ENCODE measurements at regions not wholly inside any gene's neighbourhood (a gene's known extent, or its start where the extent isn't known, plus 50 kb on each side); places are given as distances from the start of the nearest gene placed in this dataset.

DNA sequence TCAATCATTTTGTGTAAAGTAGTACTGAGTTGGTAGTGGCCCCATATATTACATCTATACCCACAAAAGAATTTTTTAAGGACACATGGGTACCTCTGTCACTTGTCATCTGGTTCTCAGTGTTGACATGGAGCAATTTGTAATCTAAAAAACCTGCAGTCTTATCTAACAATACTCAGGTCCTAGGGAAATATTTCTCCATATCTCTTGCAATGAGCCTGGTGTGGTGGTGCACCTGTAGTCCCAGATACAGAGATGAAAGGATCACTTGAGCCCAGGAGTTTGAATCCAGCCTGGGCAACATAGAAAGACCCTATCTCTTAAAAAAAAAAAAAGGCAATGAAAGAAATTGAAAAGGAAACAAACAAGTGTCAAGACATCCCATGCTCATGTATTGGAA, 70.7 kb upstream of the ZNF30 start:
- in situ Hi-C loops (cut with MboI) = no loop called here
- Histone ChIP-seq H3K9me3 (ENCODE audit: low read depth) (no peaks in the 10 kb centered on the region), H3K4me2 (ENCODE audit: unreplicated experiment) (no peak overlapping the region), H3K9ac (no peak overlapping the region), H3K9me2 (ENCODE audit: insufficient read depth) (no peaks in the 10 kb centered on the region), H3K27me3 (replicated peaks; ENCODE audit: insufficient read depth) (no peaks in the 10 kb centered on the region), H3K27ac (no peak overlapping the region), H3K79me2 (ENCODE audit: insufficient read depth) (no peaks in the 10 kb centered on the region), H3K36me3 (ENCODE audit: low read depth) (no peaks in the 10 kb centered on the region), H3K4me3 (no peak overlapping the region), H4K20me1 (ENCODE audit: insufficient read depth) (no peaks in the 10 kb centered on the region), H2AFZ (no peak overlapping the region), H3F3A (ENCODE audit: insufficient read depth) (no peaks in the 10 kb centered on the region), H3K4me1 (ENCODE audit: insufficient read depth) (no peaks in the 10 kb centered on the region)
- DNase-seq = no peak
- TF ChIP-seq EZH2 (IDR thresholded peaks at IDR 0.05; ENCODE audit: insufficient read depth, poor library complexity, severe bottlenecking) = no peak
- no peak for TF ChIP-seq EZH2phosphoT487 (IDR thresholded peaks at IDR 0.05; ENCODE audit: insufficient read depth, low read depth)

DNA sequence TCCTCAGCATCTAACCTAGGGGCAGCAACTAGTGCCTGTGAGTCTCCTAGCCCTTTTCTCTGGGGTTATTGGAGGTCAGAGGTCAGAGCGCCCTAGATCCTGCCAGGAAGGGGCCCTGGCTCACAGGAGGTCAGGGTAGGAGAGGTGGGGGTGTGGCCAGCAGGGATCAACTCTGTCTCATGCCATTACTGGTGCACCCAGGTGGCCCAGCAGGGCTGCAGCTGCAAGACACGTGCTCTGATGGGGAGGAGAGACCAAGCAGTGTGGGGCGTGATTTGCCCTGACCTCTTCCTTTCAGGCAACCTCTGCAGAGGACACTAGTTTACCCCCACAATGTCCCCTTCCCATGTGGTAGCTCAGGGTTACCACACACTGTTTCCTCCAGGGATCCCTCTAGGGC, 73.3 kb upstream of the ZNF30 start:
- H3K4me1 ChIP-seq (ENCODE audit: insufficient read depth) = no peaks in the 10 kb centered on the region
- WGBS, 2 experiments (ENCODE audit: low coverage in 1 of 2, low lambda C conversion rate in 2 of 2, missing lambda C conversion rate in 2 of 2) = 10% methylated on average over 3 of the region's 3 CpGs
- H3K9me3 ChIP-seq (ENCODE audit: low read depth) = no peaks in the 10 kb centered on the region
- H3K27me3 ChIP-seq (replicated peaks; ENCODE audit: insufficient read depth) = no peaks in the 10 kb centered on the region
- TF ChIP-seq EZH2phosphoT487 (IDR thresholded peaks at IDR 0.05; ENCODE audit: insufficient read depth, low read depth) (no peak), EZH2 (IDR thresholded peaks at IDR 0.05; ENCODE audit: insufficient read depth, poor library complexity, severe bottlenecking) (no peak)
- H2AFZ ChIP-seq = no peak overlapping the region
- H3K79me2 ChIP-seq (ENCODE audit: insufficient read depth) = no peaks in the 10 kb centered on the region
- H3K4me3 ChIP-seq = no peak overlapping the region
- H3K4me2 ChIP-seq (ENCODE audit: unreplicated experiment) = no peak overlapping the region
- no peaks in the 10 kb centered on the region for H4K20me1 ChIP-seq (ENCODE audit: insufficient read depth)
- H3K9me2 ChIP-seq (ENCODE audit: insufficient read depth) = no peaks in the 10 kb centered on the region
- in situ Hi-C loops (cut with MboI) = no loop called here
- no peak overlapping the region for H3K9ac ChIP-seq
- H3K27ac ChIP-seq = no peak overlapping the region
- no peak for DNase-seq
- no peaks in the 10 kb centered on the region for H3F3A ChIP-seq (ENCODE audit: insufficient read depth)
- no peaks in the 10 kb centered on the region for H3K36me3 ChIP-seq (ENCODE audit: low read depth)

DNA sequence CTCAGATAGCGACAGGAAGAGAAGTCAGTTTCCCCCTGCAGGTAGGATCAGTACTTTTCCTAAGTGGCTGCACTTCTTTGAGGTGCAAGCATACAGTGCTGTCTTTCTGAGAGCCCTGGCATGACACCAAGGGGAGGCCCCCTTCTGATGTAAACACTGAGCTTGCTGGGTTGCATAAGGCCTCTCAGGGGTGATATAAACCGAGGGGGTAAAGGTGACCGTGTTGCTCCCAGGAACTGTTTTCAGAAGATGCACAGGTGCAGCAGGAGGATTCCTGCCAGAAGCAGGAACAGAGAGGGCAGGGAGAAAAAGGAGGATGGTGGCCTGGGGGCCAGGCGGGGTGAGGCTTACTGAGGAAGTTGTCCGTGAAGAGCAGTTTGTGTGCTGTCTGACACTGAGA, 74.0 kb upstream of the ZNF30 start:
- DNase-seq = no peak

DNA sequence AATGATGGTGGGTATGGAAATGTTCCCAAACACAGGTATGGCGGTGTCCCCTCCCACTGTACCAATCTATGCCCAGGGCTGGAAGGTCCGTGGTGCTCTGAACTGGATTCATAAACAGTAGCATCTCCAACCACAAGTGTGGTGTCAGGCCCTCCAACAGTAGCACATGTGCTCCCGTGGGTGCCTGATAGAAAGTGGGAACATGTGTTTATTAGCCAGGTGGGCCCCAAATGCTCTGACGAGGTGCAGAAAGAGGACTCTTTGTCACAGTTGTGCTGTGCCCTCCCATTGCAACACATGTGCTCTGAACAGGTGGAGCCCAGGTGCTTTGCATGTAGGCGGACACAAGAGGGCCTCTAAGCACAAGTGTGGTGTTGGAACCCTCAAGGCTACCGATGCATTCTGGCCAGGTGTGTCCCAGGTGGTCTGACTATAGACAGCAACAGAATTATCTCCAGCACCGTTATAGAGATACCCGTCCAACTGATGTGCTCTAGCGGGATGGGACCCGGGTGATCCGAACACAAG, 75.4 kb upstream of the ZNF30 start:
- in situ Hi-C loops (cut with MboI) = no loop called here
- H3K4me2 ChIP-seq (ENCODE audit: unreplicated experiment) = no peak overlapping the region
- no peak overlapping the region for H2AFZ ChIP-seq

More for the DNA sequence above, 74.0 kb upstream of the ZNF30 start:
- TF ChIP-seq EZH2 (IDR thresholded peaks at IDR 0.05; ENCODE audit: insufficient read depth, poor library complexity, severe bottlenecking) (no peak), EZH2phosphoT487 (IDR thresholded peaks at IDR 0.05; ENCODE audit: insufficient read depth, low read depth) (no peak)
- Histone ChIP-seq H3K27ac (no peak overlapping the region), H3K4me1 (ENCODE audit: insufficient read depth) (no peaks in the 10 kb centered on the region), H2AFZ (no peak overlapping the region), H3K27me3 (replicated peaks; ENCODE audit: insufficient read depth) (no peaks in the 10 kb centered on the region), H3K79me2 (ENCODE audit: insufficient read depth) (no peaks in the 10 kb centered on the region), H3F3A (ENCODE audit: insufficient read depth) (no peaks in the 10 kb centered on the region), H3K36me3 (ENCODE audit: low read depth) (no peaks in the 10 kb centered on the region), H3K4me2 (ENCODE audit: unreplicated experiment) (no peak overlapping the region), H3K9ac (no peak overlapping the region), H3K9me2 (ENCODE audit: insufficient read depth) (no peaks in the 10 kb centered on the region), H3K9me3 (ENCODE audit: low read depth) (no peaks in the 10 kb centered on the region), H4K20me1 (ENCODE audit: insufficient read depth) (no peaks in the 10 kb centered on the region), H3K4me3 (no peak overlapping the region)
- in situ Hi-C loops (cut with MboI) = no loop called here
- WGBS, 2 experiments (ENCODE audit: low coverage in 1 of 2, low lambda C conversion rate in 2 of 2, missing lambda C conversion rate in 2 of 2) = 39 to 45% methylated on average over 5 of the region's 5 CpGs

DNA sequence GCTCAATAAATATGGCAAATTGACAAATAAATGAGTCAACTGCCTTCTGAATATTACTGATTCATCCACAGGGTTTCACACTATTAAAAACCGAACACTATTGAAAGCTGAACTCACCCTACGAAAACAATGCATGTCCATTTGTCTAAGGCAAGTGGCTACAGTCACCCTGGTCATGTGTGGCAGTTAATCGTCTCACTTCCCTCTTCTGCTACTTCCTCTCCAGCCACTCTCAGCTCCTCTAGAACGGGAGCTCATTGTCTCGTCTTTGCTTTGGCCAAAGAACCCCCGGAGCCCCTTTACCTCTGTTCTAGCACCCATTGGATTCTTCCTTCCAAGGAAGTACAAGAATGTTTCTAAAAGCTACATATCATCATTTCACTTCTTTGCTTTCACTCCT, 74.4 kb upstream of the ZNF599 start:
- Histone ChIP-seq H3K4me3 (no peak overlapping the region), H3K9me3 (ENCODE audit: low read depth) (no peaks in the 10 kb centered on the region), H3K9me2 (ENCODE audit: insufficient read depth) (no peaks in the 10 kb centered on the region), H2AFZ (no peak overlapping the region), H3K36me3 (ENCODE audit: low read depth) (no peaks in the 10 kb centered on the region), H3K4me1 (ENCODE audit: insufficient read depth) (no peaks in the 10 kb centered on the region), H3K27ac (no peak overlapping the region), H3K4me2 (ENCODE audit: unreplicated experiment) (no peak overlapping the region), H3K79me2 (ENCODE audit: insufficient read depth) (no peaks in the 10 kb centered on the region), H3F3A (ENCODE audit: insufficient read depth) (no peaks in the 10 kb centered on the region), H3K27me3 (replicated peaks; ENCODE audit: insufficient read depth) (no peaks in the 10 kb centered on the region), H4K20me1 (ENCODE audit: insufficient read depth) (no peaks in the 10 kb centered on the region), H3K9ac (no peak overlapping the region)
- in situ Hi-C loops (cut with MboI) = no loop called here
- DNase-seq = no peak
- TF ChIP-seq EZH2phosphoT487 (IDR thresholded peaks at IDR 0.05; ENCODE audit: insufficient read depth, low read depth) = no peak
- no peak for TF ChIP-seq EZH2 (IDR thresholded peaks at IDR 0.05; ENCODE audit: insufficient read depth, poor library complexity, severe bottlenecking)
- WGBS, 2 experiments (ENCODE audit: low coverage in 1 of 2, low lambda C conversion rate in 2 of 2, missing lambda C conversion rate in 2 of 2) = 37 to 43% methylated on average over 6 of the region's 6 CpGs

More for the DNA sequence above, 75.4 kb upstream of the ZNF30 start:
- no peak overlapping the region for H3K9ac ChIP-seq
- no peaks in the 10 kb centered on the region for H3K9me3 ChIP-seq (ENCODE audit: low read depth)
- H3K27ac ChIP-seq = no peak overlapping the region
- H4K20me1 ChIP-seq (ENCODE audit: insufficient read depth) = no peaks in the 10 kb centered on the region
- WGBS, 2 experiments (ENCODE audit: low coverage in 1 of 2, low lambda C conversion rate in 2 of 2, missing lambda C conversion rate in 2 of 2) = 26 to 29% methylated on average over 11 of the region's 11 CpGs
- DNase-seq = no peak
- no peaks in the 10 kb centered on the region for H3K9me2 ChIP-seq (ENCODE audit: insufficient read depth)
- no peaks in the 10 kb centered on the region for H3F3A ChIP-seq (ENCODE audit: insufficient read depth)
- H3K27me3 ChIP-seq (replicated peaks; ENCODE audit: insufficient read depth) = no peaks in the 10 kb centered on the region
- H3K4me1 ChIP-seq (ENCODE audit: insufficient read depth) = no peaks in the 10 kb centered on the region
- H3K4me3 ChIP-seq = no peak overlapping the region
- TF ChIP-seq EZH2 (IDR thresholded peaks at IDR 0.05; ENCODE audit: insufficient read depth, poor library complexity, severe bottlenecking) (no peak), EZH2phosphoT487 (IDR thresholded peaks at IDR 0.05; ENCODE audit: insufficient read depth, low read depth) (no peak)
- no peaks in the 10 kb centered on the region for H3K36me3 ChIP-seq (ENCODE audit: low read depth)
- H3K79me2 ChIP-seq (ENCODE audit: insufficient read depth) = no peaks in the 10 kb centered on the region

Measured in GM23248 (cell line).